HEK293 (cell line): ENCODE measurements at regions not wholly inside any gene's neighbourhood (a gene's known extent, or its start where the extent isn't known, plus 50 kb on each side); places are given as distances from the start of the nearest gene placed in this dataset.

Source experiments
- CTCF ChIA-PET: fragments of 350-600 bp; formaldehyde crosslinking; extraction: SDS; loops from one replicate; lab custom pipeline; 2021; ENCODE audit warnings: antibody characterized with exemption; lab: Yijun Ruan, JAX
- POLR2A ChIA-PET: fragments of 300-600 bp; formaldehyde crosslinking; extraction: SDS; loops from one replicate; lab custom pipeline; 2020; ENCODE audit warnings: antibody characterized with exemption, inconsistent platforms; lab: Yijun Ruan, JAX
- H3K27ac ChIP-seq: fragments of 200-500 bp; sonication (Bioruptor generic); 2 replicates; pipeline ENCODE4 v1.5.1; 2014; ENCODE audit warnings: low read depth, low read length, control low read depth, inconsistent platforms; ENCODE audit errors: extremely low read depth
- H3K36me3 ChIP-seq, 2 experiments: fragments of 200-500 bp in 1 of 2; sonication (Bioruptor generic) in 1 of 2; 1 replicate in 1 of 2; 2 replicates in 1 of 2; pipeline ENCODE4 v1.5.1; 2014 to 2017; ENCODE audit warnings: inconsistent platforms in 2 of 2, low read length in 2 of 2; ENCODE audit not compliant: control insufficient read depth in 2 of 2, insufficient read depth in 1 of 2
- H3K4me1 ChIP-seq: fragments of 200-500 bp; sonication (Bioruptor generic); 2 replicates; pipeline ENCODE4 v1.5.1; 2014; ENCODE audit warnings: mild to moderate bottlenecking, low read length, inconsistent platforms; ENCODE audit not compliant: control insufficient read depth, insufficient read depth
- H3K4me3 ChIP-seq: 2 replicates; pipeline ENCODE4 v1.5.1; 2011; ENCODE audit warnings: low read depth, mild to moderate bottlenecking, control low read depth, low read length, moderate library complexity
- H3K9me3 ChIP-seq: fragments of 200-500 bp; sonication (Bioruptor generic); 2 replicates; pipeline ENCODE4 v1.5.1; 2014; ENCODE audit warnings: low read depth, low read length, inconsistent platforms; ENCODE audit not compliant: control insufficient read depth, insufficient read depth
- BCL11B ChIP-seq: fragments of 450-650 bp; formaldehyde crosslinking; IDR thresholded peaks from 2 replicates; pipeline ENCODE4 v1.5.1; 2016; ENCODE audit warnings: low read depth, missing biosample characterization, missing genetic modification characterization
- GLI4 ChIP-seq: fragments of 450-650 bp; formaldehyde crosslinking; IDR thresholded peaks from 2 replicates; pipeline ENCODE4 v1.5.1; 2016; ENCODE audit warnings: missing biosample characterization, missing genetic modification characterization
- MEIS1 ChIP-seq: sonication (generic); formaldehyde crosslinking; IDR thresholded peaks from 2 replicates; pipeline ENCODE4 v1.8.1; 2022; ENCODE audit warnings: missing genetic modification reagents, mild to moderate bottlenecking, borderline replicate concordance
- OVOL3 ChIP-seq: fragments of 450-650 bp; formaldehyde crosslinking; IDR thresholded peaks from 2 replicates; pipeline ENCODE4 v1.5.1; 2016; ENCODE audit warnings: missing biosample characterization, missing genetic modification characterization
- RBAK ChIP-seq: fragments of 450-650 bp; formaldehyde crosslinking; IDR thresholded peaks from 2 replicates; pipeline ENCODE4 v1.5.1; 2016; ENCODE audit warnings: missing biosample characterization, missing genetic modification characterization
- TCF7L2 ChIP-seq: IDR thresholded peaks from 2 replicates; pipeline ENCODE4 v1.6.1; 2011; ENCODE audit warnings: low read depth, mild to moderate bottlenecking, inconsistent platforms, low read length, moderate library complexity, borderline replicate concordance
- ZFP3 ChIP-seq: fragments of 450-650 bp; formaldehyde crosslinking; IDR thresholded peaks from 2 replicates; pipeline ENCODE4 v1.5.1; 2016; ENCODE audit warnings: low read depth, missing biosample characterization, missing genetic modification characterization
- ZNF10 ChIP-seq: fragments of 450-650 bp; formaldehyde crosslinking; IDR thresholded peaks from 2 replicates; pipeline ENCODE4 v1.5.1; 2017; ENCODE audit warnings: missing biosample characterization, missing genetic modification characterization
- ZNF140 ChIP-seq: fragments of 450-650 bp; formaldehyde crosslinking; IDR thresholded peaks from 2 replicates; pipeline ENCODE4 v1.5.1; 2016; ENCODE audit warnings: missing biosample characterization, missing genetic modification characterization
- ZNF169 ChIP-seq: fragments of 450-650 bp; formaldehyde crosslinking; IDR thresholded peaks from 2 replicates; pipeline ENCODE4 v1.5.1; 2016; ENCODE audit warnings: missing biosample characterization, missing genetic modification characterization
- ZNF23 ChIP-seq: fragments of 450-650 bp; formaldehyde crosslinking; IDR thresholded peaks from 2 replicates; pipeline ENCODE4 v1.5.1; 2016; ENCODE audit warnings: missing biosample characterization, missing genetic modification characterization, borderline replicate concordance
- ZNF239 ChIP-seq: fragments of 450-650 bp; formaldehyde crosslinking; IDR thresholded peaks from 2 replicates; pipeline ENCODE4 v1.5.1; 2016; ENCODE audit warnings: missing biosample characterization, missing genetic modification characterization
- ZNF292 ChIP-seq: fragments of 450-650 bp; formaldehyde crosslinking; IDR thresholded peaks from 2 replicates; pipeline ENCODE4 v1.5.1; 2016; ENCODE audit warnings: low read depth, missing biosample characterization, missing genetic modification characterization, borderline replicate concordance
- ZNF416 ChIP-seq: fragments of 450-650 bp; formaldehyde crosslinking; IDR thresholded peaks from 2 replicates; pipeline ENCODE4 v1.5.1; 2016; ENCODE audit warnings: missing biosample characterization, missing genetic modification characterization
- ZNF426 ChIP-seq: fragments of 450-650 bp; formaldehyde crosslinking; IDR thresholded peaks from 2 replicates; pipeline ENCODE4 v1.5.1; 2017; ENCODE audit warnings: missing biosample characterization, missing genetic modification characterization, mild to moderate bottlenecking, inconsistent platforms, moderate library complexity
- ZNF501 ChIP-seq: fragments of 450-650 bp; formaldehyde crosslinking; IDR thresholded peaks from 2 replicates; pipeline ENCODE4 v1.5.1; 2016; ENCODE audit warnings: missing biosample characterization, missing genetic modification characterization
- ZNF521 ChIP-seq: fragments of 450-650 bp; formaldehyde crosslinking; IDR thresholded peaks from 2 replicates; pipeline ENCODE4 v1.5.1; 2017; ENCODE audit warnings: missing biosample characterization, mild to moderate bottlenecking, missing genetic modification characterization
- ZNF529 ChIP-seq: fragments of 450-650 bp; formaldehyde crosslinking; IDR thresholded peaks from 2 replicates; pipeline ENCODE4 v1.5.1; 2017; ENCODE audit warnings: missing genetic modification characterization, missing biosample characterization; ENCODE audit not compliant: insufficient replicate concordance
- ZNF596 ChIP-seq: fragments of 450-650 bp; IDR thresholded peaks from 2 replicates; pipeline ENCODE4 v1.5.0; 2018; ENCODE audit warnings: missing biosample characterization, mild to moderate bottlenecking, missing genetic modification characterization, moderate library complexity
- ZNF600 ChIP-seq: fragments of 450-650 bp; formaldehyde crosslinking; IDR thresholded peaks from 2 replicates; pipeline ENCODE4 v1.5.1; 2016; ENCODE audit warnings: missing biosample characterization, missing genetic modification characterization
- ZNF792 ChIP-seq: fragments of 450-650 bp; formaldehyde crosslinking; IDR thresholded peaks from 2 replicates; pipeline ENCODE4 v1.5.1; 2016; ENCODE audit warnings: missing biosample characterization, missing genetic modification characterization
- TF ChIP-seq, protein P1 (sequence below): fragments of 450-650 bp; formaldehyde crosslinking; IDR thresholded peaks from 2 replicates; pipeline ENCODE4 v1.5.1; 2016; ENCODE audit warnings: missing biosample characterization, missing genetic modification characterization
- TF ChIP-seq, protein P2 (sequence below): fragments of 450-650 bp; formaldehyde crosslinking; IDR thresholded peaks from 2 replicates; pipeline ENCODE4 v1.5.1; 2017; ENCODE audit warnings: missing biosample characterization, mild to moderate bottlenecking, missing genetic modification characterization, moderate library complexity
- TF ChIP-seq, protein P3 (sequence below): fragments of 450-650 bp; formaldehyde crosslinking; conservative IDR thresholded peaks from 2 replicates; pipeline ENCODE4 v1.5.1; 2016; ENCODE audit warnings: low read depth, missing biosample characterization, missing genetic modification characterization
- TF ChIP-seq, protein P4 (sequence below): IDR thresholded peaks from 2 replicates; pipeline ENCODE4 v1.6.1; 2011; ENCODE audit warnings: mild to moderate bottlenecking, low read depth, low read length, borderline replicate concordance

GRCh38 chr18:42536442-42536841 is 579.0 kb downstream of the RIT2 start:
- Histone ChIP-seq H3K4me1 (peaks cover 2% of the 10 kb centered on the region; the same call in 1 of the 2 replicates), H3K27ac (no peak overlapping the region), H3K4me3 (no peak overlapping the region), H3K9me3 (no peaks in the 10 kb centered on the region), H3K36me3 (no peaks in the 10 kb centered on the region)
- CTCF ChIA-PET: no interaction called here
- POLR2A ChIA-PET: no interaction called here
- TF ChIP-seq TCF7L2 (no peak), ZNF239 (tag by site-specific recombination) (no peak), ZNF426 (tag by site-specific recombination) (no peak), OVOL3 (tag by site-specific recombination) (no peak), ZNF521 (tag by site-specific recombination) (no peak), ZNF501 (tag by site-specific recombination) (no peak), ZNF292 (tag by site-specific recombination) (no peak)
- TF ChIP-seq, protein P1, sequence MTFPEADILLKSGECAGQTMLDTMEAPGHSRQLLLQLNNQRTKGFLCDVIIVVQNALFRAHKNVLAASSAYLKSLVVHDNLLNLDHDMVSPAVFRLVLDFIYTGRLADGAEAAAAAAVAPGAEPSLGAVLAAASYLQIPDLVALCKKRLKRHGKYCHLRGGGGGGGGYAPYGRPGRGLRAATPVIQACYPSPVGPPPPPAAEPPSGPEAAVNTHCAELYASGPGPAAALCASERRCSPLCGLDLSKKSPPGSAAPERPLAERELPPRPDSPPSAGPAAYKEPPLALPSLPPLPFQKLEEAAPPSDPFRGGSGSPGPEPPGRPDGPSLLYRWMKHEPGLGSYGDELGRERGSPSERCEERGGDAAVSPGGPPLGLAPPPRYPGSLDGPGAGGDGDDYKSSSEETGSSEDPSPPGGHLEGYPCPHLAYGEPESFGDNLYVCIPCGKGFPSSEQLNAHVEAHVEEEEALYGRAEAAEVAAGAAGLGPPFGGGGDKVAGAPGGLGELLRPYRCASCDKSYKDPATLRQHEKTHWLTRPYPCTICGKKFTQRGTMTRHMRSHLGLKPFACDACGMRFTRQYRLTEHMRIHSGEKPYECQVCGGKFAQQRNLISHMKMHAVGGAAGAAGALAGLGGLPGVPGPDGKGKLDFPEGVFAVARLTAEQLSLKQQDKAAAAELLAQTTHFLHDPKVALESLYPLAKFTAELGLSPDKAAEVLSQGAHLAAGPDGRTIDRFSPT (tag by site-specific recombination): no peak
- TF ChIP-seq, protein P2, sequence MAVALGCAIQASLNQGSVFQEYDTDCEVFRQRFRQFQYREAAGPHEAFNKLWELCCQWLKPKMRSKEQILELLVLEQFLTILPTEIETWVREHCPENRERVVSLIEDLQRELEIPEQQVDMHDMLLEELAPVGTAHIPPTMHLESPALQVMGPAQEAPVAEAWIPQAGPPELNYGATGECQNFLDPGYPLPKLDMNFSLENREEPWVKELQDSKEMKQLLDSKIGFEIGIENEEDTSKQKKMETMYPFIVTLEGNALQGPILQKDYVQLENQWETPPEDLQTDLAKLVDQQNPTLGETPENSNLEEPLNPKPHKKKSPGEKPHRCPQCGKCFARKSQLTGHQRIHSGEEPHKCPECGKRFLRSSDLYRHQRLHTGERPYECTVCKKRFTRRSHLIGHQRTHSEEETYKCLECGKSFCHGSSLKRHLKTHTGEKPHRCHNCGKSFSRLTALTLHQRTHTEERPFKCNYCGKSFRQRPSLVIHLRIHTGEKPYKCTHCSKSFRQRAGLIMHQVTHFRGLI (tag by site-specific recombination): no peak

DNA sequence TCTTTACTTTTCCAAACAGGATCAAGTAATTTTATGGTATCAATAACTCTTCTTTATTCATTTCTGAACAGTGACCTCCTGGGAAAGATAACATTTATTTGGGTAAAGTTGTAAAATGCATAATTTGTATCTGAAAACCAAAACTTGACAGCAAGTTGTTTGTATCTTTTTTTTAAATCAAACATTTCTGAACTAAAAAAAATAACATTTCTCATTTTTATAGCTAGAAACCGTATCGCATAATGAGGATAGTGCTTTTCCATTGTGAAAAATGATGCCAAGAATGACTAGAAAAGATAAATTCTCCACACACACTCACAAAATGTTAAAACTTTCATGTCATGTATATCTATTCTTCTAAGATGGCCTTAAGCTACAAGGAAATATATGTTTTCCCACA is 578.2 kb downstream of the RIT2 start:
- Histone ChIP-seq H3K4me1 (peaks cover 2% of the 10 kb centered on the region; the same call in 1 of the 2 replicates), H3K36me3 (no peaks in the 10 kb centered on the region), H3K4me3 (no peak overlapping the region), H3K9me3 (no peaks in the 10 kb centered on the region), H3K27ac (no peak overlapping the region)
- TF ChIP-seq BCL11B (tag by site-specific recombination) (no peak), RBAK (tag by site-specific recombination) (no peak), ZNF596 (tag by site-specific recombination) (no peak), GLI4 (tag by site-specific recombination) (no peak), ZNF416 (tag by site-specific recombination) (no peak), ZNF23 (no peak), ZNF140 (tag by site-specific recombination) (no peak), ZNF792 (no peak), MEIS1 (CRISPR knock-in tag) (no peak), ZFP3 (no peak), ZNF169 (tag by site-specific recombination) (no peak), ZNF600 (no peak), ZNF529 (tag by site-specific recombination) (no peak), ZNF10 (tag by site-specific recombination) (no peak)
- TF ChIP-seq, protein P3, sequence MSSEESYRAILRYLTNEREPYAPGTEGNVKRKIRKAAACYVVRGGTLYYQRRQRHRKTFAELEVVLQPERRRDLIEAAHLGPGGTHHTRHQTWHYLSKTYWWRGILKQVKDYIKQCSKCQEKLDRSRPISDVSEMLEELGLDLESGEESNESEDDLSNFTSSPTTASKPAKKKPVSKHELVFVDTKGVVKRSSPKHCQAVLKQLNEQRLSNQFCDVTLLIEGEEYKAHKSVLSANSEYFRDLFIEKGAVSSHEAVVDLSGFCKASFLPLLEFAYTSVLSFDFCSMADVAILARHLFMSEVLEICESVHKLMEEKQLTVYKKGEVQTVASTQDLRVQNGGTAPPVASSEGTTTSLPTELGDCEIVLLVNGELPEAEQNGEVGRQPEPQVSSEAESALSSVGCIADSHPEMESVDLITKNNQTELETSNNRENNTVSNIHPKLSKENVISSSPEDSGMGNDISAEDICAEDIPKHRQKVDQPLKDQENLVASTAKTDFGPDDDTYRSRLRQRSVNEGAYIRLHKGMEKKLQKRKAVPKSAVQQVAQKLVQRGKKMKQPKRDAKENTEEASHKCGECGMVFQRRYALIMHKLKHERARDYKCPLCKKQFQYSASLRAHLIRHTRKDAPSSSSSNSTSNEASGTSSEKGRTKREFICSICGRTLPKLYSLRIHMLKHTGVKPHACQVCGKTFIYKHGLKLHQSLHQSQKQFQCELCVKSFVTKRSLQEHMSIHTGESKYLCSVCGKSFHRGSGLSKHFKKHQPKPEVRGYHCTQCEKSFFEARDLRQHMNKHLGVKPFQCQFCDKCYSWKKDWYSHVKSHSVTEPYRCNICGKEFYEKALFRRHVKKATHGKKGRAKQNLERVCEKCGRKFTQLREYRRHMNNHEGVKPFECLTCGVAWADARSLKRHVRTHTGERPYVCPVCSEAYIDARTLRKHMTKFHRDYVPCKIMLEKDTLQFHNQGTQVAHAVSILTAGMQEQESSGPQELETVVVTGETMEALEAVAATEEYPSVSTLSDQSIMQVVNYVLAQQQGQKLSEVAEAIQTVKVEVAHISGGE (tag by site-specific recombination): no peak
- TF ChIP-seq, protein P4, sequence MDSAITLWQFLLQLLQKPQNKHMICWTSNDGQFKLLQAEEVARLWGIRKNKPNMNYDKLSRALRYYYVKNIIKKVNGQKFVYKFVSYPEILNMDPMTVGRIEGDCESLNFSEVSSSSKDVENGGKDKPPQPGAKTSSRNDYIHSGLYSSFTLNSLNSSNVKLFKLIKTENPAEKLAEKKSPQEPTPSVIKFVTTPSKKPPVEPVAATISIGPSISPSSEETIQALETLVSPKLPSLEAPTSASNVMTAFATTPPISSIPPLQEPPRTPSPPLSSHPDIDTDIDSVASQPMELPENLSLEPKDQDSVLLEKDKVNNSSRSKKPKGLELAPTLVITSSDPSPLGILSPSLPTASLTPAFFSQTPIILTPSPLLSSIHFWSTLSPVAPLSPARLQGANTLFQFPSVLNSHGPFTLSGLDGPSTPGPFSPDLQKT: no peak
- CTCF ChIA-PET: no interaction called here
- POLR2A ChIA-PET: no interaction called here
